HEK293 (cell line): ENCODE measurements at regions not wholly inside any gene's neighbourhood (a gene's known extent, or its start where the extent isn't known, plus 50 kb on each side); places are given as distances from the start of the nearest gene placed in this dataset.

Experiments
- CTCF ChIA-PET: fragments of 350-600 bp; formaldehyde crosslinking; extraction: SDS; loops from one replicate; lab custom pipeline; 2021; ENCODE audit warnings: antibody characterized with exemption; lab: Yijun Ruan, JAX
- POLR2A ChIA-PET: fragments of 300-600 bp; formaldehyde crosslinking; extraction: SDS; loops from one replicate; lab custom pipeline; 2020; ENCODE audit warnings: antibody characterized with exemption, inconsistent platforms; lab: Yijun Ruan, JAX
- H3K27ac ChIP-seq: fragments of 200-500 bp; sonication (Bioruptor generic); 2 replicates; pipeline ENCODE4 v1.5.1; 2014; ENCODE audit warnings: low read depth, low read length, control low read depth, inconsistent platforms; ENCODE audit errors: extremely low read depth
- H3K36me3 ChIP-seq, 2 experiments: fragments of 200-500 bp in 1 of 2; sonication (Bioruptor generic) in 1 of 2; 1 replicate in 1 of 2; 2 replicates in 1 of 2; pipeline ENCODE4 v1.5.1; 2014 to 2017; ENCODE audit warnings: inconsistent platforms in 2 of 2, low read length in 2 of 2; ENCODE audit not compliant: control insufficient read depth in 2 of 2, insufficient read depth in 1 of 2
- H3K4me1 ChIP-seq: fragments of 200-500 bp; sonication (Bioruptor generic); 2 replicates; pipeline ENCODE4 v1.5.1; 2014; ENCODE audit warnings: mild to moderate bottlenecking, low read length, inconsistent platforms; ENCODE audit not compliant: control insufficient read depth, insufficient read depth
- H3K4me3 ChIP-seq: 2 replicates; pipeline ENCODE4 v1.5.1; 2011; ENCODE audit warnings: low read depth, mild to moderate bottlenecking, control low read depth, low read length, moderate library complexity
- H3K9me3 ChIP-seq: fragments of 200-500 bp; sonication (Bioruptor generic); 2 replicates; pipeline ENCODE4 v1.5.1; 2014; ENCODE audit warnings: low read depth, low read length, inconsistent platforms; ENCODE audit not compliant: control insufficient read depth, insufficient read depth
- EGR2 ChIP-seq: fragments of 450-650 bp; formaldehyde crosslinking; IDR thresholded peaks from 2 replicates; pipeline ENCODE4 v1.5.1; 2016; ENCODE audit warnings: low read depth, missing biosample characterization, missing genetic modification characterization
- GLIS1 ChIP-seq: fragments of 450-650 bp; formaldehyde crosslinking; IDR thresholded peaks from 2 replicates; pipeline ENCODE4 v1.5.1; 2016; ENCODE audit warnings: missing biosample characterization, missing genetic modification characterization
- OVOL3 ChIP-seq: fragments of 450-650 bp; formaldehyde crosslinking; IDR thresholded peaks from 2 replicates; pipeline ENCODE4 v1.5.1; 2016; ENCODE audit warnings: missing biosample characterization, missing genetic modification characterization
- YY1 ChIP-seq: fragments of 450-650 bp; formaldehyde crosslinking; IDR thresholded peaks from 2 replicates; pipeline ENCODE4 v1.5.1; 2018; ENCODE audit warnings: missing biosample characterization, missing genetic modification characterization
- ZBTB17 ChIP-seq: fragments of 450-650 bp; formaldehyde crosslinking; IDR thresholded peaks from 2 replicates; pipeline ENCODE4 v1.5.1; 2016; ENCODE audit warnings: missing biosample characterization, missing genetic modification characterization
- ZNF324 ChIP-seq: fragments of 450-650 bp; formaldehyde crosslinking; IDR thresholded peaks from 2 replicates; pipeline ENCODE4 v1.5.1; 2016; ENCODE audit warnings: missing biosample characterization, missing genetic modification characterization
- ZNF433 ChIP-seq: fragments of 450-650 bp; formaldehyde crosslinking; IDR thresholded peaks from 2 replicates; pipeline ENCODE4 v1.5.1; 2016; ENCODE audit warnings: missing biosample characterization, missing genetic modification characterization, low read depth
- ZNF501 ChIP-seq: fragments of 450-650 bp; formaldehyde crosslinking; IDR thresholded peaks from 2 replicates; pipeline ENCODE4 v1.5.1; 2016; ENCODE audit warnings: missing biosample characterization, missing genetic modification characterization
- ZNF549 ChIP-seq: fragments of 450-650 bp; IDR thresholded peaks from 2 replicates; pipeline ENCODE4 v1.5.1; 2018; ENCODE audit warnings: missing biosample characterization, missing genetic modification characterization, mild to moderate bottlenecking, inconsistent platforms, moderate library complexity
- ZNF555 ChIP-seq: fragments of 450-650 bp; formaldehyde crosslinking; conservative IDR thresholded peaks from 2 replicates; pipeline ENCODE4 v1.5.1; 2017; ENCODE audit warnings: missing biosample characterization, mild to moderate bottlenecking, missing genetic modification characterization, inconsistent platforms
- ZNF624 ChIP-seq: fragments of 450-650 bp; formaldehyde crosslinking; IDR thresholded peaks from 2 replicates; pipeline ENCODE4 v1.5.1; 2017; ENCODE audit warnings: missing biosample characterization, missing genetic modification characterization
- ZNF677 ChIP-seq: fragments of 450-650 bp; IDR thresholded peaks from 2 replicates; pipeline ENCODE4 v1.5.0; 2018; ENCODE audit warnings: missing biosample characterization, mild to moderate bottlenecking, missing genetic modification characterization, moderate library complexity
- ZNF791 ChIP-seq: fragments of 450-650 bp; formaldehyde crosslinking; IDR thresholded peaks from 2 replicates; pipeline ENCODE4 v1.5.1; 2016; ENCODE audit warnings: missing biosample characterization, missing genetic modification characterization
- ZNF837 ChIP-seq: fragments of 450-650 bp; formaldehyde crosslinking; IDR thresholded peaks from 2 replicates; pipeline ENCODE4 v1.5.1; 2016; ENCODE audit warnings: missing biosample characterization, missing genetic modification characterization
- TF ChIP-seq, protein P1 (sequence below): fragments of 450-650 bp; formaldehyde crosslinking; IDR thresholded peaks from 2 replicates; pipeline ENCODE4 v1.5.1; 2016; ENCODE audit warnings: missing biosample characterization, missing genetic modification characterization
- TF ChIP-seq, protein P2 (sequence below): fragments of 450-650 bp; formaldehyde crosslinking; IDR thresholded peaks from 2 replicates; pipeline ENCODE4 v1.5.1; 2016; ENCODE audit warnings: missing biosample characterization, missing genetic modification characterization
- TF ChIP-seq, protein P3 (sequence below): fragments of 450-650 bp; formaldehyde crosslinking; IDR thresholded peaks from 2 replicates; pipeline ENCODE4 v1.5.1; 2016; ENCODE audit warnings: missing biosample characterization, missing genetic modification characterization, borderline replicate concordance
- TF ChIP-seq, protein P4 (sequence below): fragments of 450-650 bp; formaldehyde crosslinking; IDR thresholded peaks from 2 replicates; pipeline ENCODE4 v1.5.1; 2016; ENCODE audit warnings: missing biosample characterization, missing genetic modification characterization
- TF ChIP-seq, protein P5 (sequence below): sonication (generic); formaldehyde crosslinking; IDR thresholded peaks from 2 replicates; pipeline ENCODE4 v1.8.1; 2022; ENCODE audit warnings: mild to moderate bottlenecking, moderate library complexity, missing genetic modification reagents

DNA sequence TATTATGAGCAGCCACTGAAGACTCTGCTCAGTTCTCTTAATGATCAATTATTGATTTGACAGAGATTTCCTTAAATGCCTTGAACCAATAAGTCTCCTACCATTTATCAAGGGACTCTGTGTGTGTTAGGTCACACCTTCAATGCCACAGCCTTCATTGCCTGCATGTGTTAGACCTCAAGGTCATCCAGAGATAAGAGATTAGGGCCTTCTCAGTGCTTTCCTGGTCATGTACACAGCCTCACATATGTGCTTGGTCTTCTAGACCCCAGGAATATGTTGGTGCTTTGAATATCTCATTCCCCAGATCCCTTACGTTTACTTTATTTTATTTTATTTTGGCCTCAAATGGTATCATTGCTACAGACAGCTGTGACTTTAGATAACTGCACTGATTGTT, 93.0 kb upstream of the CTAGE1 start:
- Histone ChIP-seq H3K36me3 (no peaks in the 10 kb centered on the region), H3K9me3 (no peaks in the 10 kb centered on the region), H3K4me3 (no peak overlapping the region), H3K4me1 (no peaks in the 10 kb centered on the region; the same call in 1 of the 2 replicates), H3K27ac (no peak overlapping the region)
- ChIA-PET CTCF (interaction anchor here (0.7 kb wide), 1 partner anchor 132 kb away, joined by 3 read pairs; no protein-coding TSS in a partner anchor), POLR2A (no interaction called here)
- TF ChIP-seq YY1 (tag by site-specific recombination) (no peak), ZNF791 (no peak), ZNF837 (tag by site-specific recombination) (no peak), ZNF555 (tag by site-specific recombination) (no peak), ZNF501 (no peak), GLIS1 (no peak), ZBTB17 (tag by site-specific recombination) (no peak), ZNF433 (tag by site-specific recombination) (no peak), ZNF324 (no peak), OVOL3 (tag by site-specific recombination) (no peak), EGR2 (tag by site-specific recombination) (no peak), ZNF549 (tag by site-specific recombination) (no peak), ZNF677 (tag by site-specific recombination) (no peak), ZNF624 (tag by site-specific recombination) (no peak)
- TF ChIP-seq, protein P1, sequence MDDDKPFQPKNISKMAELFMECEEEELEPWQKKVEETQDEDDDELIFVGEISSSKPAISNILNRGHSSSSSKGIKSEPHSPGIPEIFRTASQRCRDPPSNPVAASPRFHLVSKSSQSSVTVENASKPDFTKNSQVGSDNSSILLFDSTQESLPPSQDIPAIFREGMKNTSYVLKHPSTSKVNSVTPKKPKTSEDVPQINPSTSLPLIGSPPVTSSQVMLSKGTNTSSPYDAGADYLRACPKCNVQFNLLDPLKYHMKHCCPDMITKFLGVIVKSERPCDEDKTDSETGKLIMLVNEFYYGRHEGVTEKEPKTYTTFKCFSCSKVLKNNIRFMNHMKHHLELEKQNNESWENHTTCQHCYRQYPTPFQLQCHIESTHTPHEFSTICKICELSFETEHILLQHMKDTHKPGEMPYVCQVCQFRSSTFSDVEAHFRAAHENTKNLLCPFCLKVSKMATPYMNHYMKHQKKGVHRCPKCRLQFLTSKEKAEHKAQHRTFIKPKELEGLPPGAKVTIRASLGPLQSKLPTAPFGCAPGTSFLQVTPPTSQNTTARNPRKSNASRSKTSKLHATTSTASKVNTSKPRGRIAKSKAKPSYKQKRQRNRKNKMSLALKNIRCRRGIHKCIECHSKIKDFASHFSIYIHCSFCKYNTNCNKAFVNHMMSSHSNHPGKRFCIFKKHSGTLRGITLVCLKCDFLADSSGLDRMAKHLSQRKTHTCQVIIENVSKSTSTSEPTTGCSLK (tag by site-specific recombination), result no peak
- TF ChIP-seq, protein P2, sequence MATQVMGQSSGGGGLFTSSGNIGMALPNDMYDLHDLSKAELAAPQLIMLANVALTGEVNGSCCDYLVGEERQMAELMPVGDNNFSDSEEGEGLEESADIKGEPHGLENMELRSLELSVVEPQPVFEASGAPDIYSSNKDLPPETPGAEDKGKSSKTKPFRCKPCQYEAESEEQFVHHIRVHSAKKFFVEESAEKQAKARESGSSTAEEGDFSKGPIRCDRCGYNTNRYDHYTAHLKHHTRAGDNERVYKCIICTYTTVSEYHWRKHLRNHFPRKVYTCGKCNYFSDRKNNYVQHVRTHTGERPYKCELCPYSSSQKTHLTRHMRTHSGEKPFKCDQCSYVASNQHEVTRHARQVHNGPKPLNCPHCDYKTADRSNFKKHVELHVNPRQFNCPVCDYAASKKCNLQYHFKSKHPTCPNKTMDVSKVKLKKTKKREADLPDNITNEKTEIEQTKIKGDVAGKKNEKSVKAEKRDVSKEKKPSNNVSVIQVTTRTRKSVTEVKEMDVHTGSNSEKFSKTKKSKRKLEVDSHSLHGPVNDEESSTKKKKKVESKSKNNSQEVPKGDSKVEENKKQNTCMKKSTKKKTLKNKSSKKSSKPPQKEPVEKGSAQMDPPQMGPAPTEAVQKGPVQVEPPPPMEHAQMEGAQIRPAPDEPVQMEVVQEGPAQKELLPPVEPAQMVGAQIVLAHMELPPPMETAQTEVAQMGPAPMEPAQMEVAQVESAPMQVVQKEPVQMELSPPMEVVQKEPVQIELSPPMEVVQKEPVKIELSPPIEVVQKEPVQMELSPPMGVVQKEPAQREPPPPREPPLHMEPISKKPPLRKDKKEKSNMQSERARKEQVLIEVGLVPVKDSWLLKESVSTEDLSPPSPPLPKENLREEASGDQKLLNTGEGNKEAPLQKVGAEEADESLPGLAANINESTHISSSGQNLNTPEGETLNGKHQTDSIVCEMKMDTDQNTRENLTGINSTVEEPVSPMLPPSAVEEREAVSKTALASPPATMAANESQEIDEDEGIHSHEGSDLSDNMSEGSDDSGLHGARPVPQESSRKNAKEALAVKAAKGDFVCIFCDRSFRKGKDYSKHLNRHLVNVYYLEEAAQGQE, result no peak
- TF ChIP-seq, protein P3, sequence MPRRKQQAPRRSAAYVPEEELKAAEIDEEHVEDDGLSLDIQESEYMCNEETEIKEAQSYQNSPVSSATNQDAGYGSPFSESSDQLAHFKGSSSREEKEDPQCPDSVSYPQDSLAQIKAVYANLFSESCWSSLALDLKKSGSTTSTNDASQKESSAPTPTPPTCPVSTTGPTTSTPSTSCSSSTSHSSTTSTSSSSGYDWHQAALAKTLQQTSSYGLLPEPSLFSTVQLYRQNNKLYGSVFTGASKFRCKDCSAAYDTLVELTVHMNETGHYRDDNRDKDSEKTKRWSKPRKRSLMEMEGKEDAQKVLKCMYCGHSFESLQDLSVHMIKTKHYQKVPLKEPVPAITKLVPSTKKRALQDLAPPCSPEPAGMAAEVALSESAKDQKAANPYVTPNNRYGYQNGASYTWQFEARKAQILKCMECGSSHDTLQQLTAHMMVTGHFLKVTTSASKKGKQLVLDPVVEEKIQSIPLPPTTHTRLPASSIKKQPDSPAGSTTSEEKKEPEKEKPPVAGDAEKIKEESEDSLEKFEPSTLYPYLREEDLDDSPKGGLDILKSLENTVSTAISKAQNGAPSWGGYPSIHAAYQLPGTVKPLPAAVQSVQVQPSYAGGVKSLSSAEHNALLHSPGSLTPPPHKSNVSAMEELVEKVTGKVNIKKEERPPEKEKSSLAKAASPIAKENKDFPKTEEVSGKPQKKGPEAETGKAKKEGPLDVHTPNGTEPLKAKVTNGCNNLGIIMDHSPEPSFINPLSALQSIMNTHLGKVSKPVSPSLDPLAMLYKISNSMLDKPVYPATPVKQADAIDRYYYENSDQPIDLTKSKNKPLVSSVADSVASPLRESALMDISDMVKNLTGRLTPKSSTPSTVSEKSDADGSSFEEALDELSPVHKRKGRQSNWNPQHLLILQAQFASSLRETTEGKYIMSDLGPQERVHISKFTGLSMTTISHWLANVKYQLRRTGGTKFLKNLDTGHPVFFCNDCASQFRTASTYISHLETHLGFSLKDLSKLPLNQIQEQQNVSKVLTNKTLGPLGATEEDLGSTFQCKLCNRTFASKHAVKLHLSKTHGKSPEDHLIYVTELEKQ (tag by site-specific recombination), result no peak
- TF ChIP-seq, protein P4, sequence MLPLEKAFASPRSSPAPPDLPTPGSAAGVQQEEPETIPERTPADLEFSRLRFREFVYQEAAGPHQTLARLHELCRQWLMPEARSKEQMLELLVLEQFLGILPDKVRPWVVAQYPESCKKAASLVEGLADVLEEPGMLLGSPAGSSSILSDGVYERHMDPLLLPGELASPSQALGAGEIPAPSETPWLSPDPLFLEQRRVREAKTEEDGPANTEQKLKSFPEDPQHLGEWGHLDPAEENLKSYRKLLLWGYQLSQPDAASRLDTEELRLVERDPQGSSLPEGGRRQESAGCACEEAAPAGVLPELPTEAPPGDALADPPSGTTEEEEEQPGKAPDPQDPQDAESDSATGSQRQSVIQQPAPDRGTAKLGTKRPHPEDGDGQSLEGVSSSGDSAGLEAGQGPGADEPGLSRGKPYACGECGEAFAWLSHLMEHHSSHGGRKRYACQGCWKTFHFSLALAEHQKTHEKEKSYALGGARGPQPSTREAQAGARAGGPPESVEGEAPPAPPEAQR (tag by site-specific recombination), result no peak
- TF ChIP-seq, protein P5, sequence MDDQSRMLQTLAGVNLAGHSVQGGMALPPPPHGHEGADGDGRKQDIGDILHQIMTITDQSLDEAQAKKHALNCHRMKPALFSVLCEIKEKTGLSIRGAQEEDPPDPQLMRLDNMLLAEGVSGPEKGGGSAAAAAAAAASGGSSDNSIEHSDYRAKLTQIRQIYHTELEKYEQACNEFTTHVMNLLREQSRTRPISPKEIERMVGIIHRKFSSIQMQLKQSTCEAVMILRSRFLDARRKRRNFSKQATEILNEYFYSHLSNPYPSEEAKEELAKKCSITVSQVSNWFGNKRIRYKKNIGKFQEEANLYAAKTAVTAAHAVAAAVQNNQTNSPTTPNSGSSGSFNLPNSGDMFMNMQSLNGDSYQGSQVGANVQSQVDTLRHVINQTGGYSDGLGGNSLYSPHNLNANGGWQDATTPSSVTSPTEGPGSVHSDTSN, result no peak
